ENCODE measurements at regions not wholly inside any gene's neighbourhood (a gene's known extent, or its start where the extent isn't known, plus 50 kb on each side); places are given as distances from the start of the nearest gene placed in this dataset.
"Not testable (repeated sequence)": the region's sequence is repeated elsewhere in the genome, so short reads cannot be mapped to it uniquely, and the experiment has no call there.

- not testable (repeated sequence) for TF ChIP-seq EP300 (IDR thresholded peaks at IDR 0.05)
- TF ChIP-seq CTCF (IDR thresholded peaks at IDR 0.05) = peak in 1 of 5 experiments; percentile 40
These were observed 173.3 kb upstream of the TGIF2LY start for GRCh38 chrY:3405585-3405984.

All from tibial nerve (tissue), 4 donors.